WTC11 (cell line): ENCODE measurements at regions not wholly inside any gene's neighbourhood (a gene's known extent, or its start where the extent isn't known, plus 50 kb on each side); places are given as distances from the start of the nearest gene placed in this dataset.

Experiments
- CTCF ChIP-seq: fragments of 200-600 bp; IDR thresholded peaks from 2 replicates; pipeline ENCODE4 v1.8.0; 2022; ENCODE audit warnings: antibody characterized with exemption
- ELF4 ChIP-seq: sonication (generic); formaldehyde crosslinking; IDR thresholded peaks from 2 replicates; pipeline ENCODE4 v1.8.1; 2022; ENCODE audit warnings: low read depth, mild to moderate bottlenecking, moderate library complexity, missing genetic modification reagents
- MAX ChIP-seq: sonication (generic); formaldehyde crosslinking; IDR thresholded peaks from 2 replicates; pipeline ENCODE4 v1.8.0; 2022; ENCODE audit warnings: mild to moderate bottlenecking, missing genetic modification reagents
- NR2C2 ChIP-seq: sonication (generic); formaldehyde crosslinking; IDR thresholded peaks from 2 replicates; pipeline ENCODE4 v1.8.0; 2022; ENCODE audit warnings: mild to moderate bottlenecking, missing genetic modification reagents
- SP1 ChIP-seq: sonication (generic); formaldehyde crosslinking; conservative IDR thresholded peaks from 2 replicates; pipeline ENCODE4 v1.8.1; 2022; ENCODE audit warnings: missing genetic modification reagents
- TCF7 ChIP-seq: sonication (generic); formaldehyde crosslinking; IDR thresholded peaks from 2 replicates; pipeline ENCODE4 v1.8.0; 2022; ENCODE audit warnings: mild to moderate bottlenecking, low read depth, missing genetic modification reagents, moderate library complexity

GRCh38 chr1:215421744-215422143 is 145.4 kb upstream of the KCTD3 start:
- TF ChIP-seq CTCF, result no peak
- no peak for TF ChIP-seq NR2C2 (CRISPR knock-in tag)
- no peak for TF ChIP-seq ELF4 (CRISPR knock-in tag)
- TF ChIP-seq TCF7 (CRISPR knock-in tag), result no peak
- TF ChIP-seq MAX (CRISPR knock-in tag), result no peak
- no peak for TF ChIP-seq SP1 (CRISPR knock-in tag)
